ENCODE measurements at regions not wholly inside any gene's neighbourhood (a gene's known extent, or its start where the extent isn't known, plus 50 kb on each side); places are given as distances from the start of the nearest gene placed in this dataset.

DNA sequence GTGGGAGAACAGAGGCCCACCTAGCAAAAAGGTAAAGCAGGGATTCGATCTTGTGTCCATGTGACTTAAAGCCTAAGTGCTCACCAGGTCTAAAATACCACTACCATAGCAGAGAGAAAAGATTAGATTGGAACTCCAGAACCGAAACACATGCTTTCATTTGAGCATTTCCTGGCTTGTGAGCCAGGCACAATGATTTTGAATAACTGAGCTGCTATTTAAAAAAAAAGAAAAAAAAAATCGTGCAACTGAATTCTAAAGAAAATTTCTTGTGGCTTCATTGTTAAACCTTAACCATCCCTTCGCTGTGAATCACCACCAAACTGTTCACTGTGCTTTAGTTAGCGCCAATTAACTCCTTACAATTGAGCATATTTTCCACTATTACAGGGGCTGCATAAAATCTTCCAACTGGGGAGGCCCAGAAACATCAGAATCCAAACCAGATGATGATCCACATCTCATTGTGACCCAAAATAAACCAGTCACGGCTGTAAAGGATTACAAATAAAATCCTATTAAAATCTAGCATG lies 366.4 kb upstream of the ERCC4 start:
- no peaks in the 10 kb centered on the region for H3K27me3 ChIP-seq (ENCODE audit: low read depth)
- H3K4me3 ChIP-seq: no peak overlapping the region
- no peaks in the 10 kb centered on the region for H3K9me3 ChIP-seq
- no peaks in the 10 kb centered on the region for H3K36me3 ChIP-seq
- intact Hi-C loops (cut with DNase I): no loop called here
- TF ChIP-seq, protein P1, sequence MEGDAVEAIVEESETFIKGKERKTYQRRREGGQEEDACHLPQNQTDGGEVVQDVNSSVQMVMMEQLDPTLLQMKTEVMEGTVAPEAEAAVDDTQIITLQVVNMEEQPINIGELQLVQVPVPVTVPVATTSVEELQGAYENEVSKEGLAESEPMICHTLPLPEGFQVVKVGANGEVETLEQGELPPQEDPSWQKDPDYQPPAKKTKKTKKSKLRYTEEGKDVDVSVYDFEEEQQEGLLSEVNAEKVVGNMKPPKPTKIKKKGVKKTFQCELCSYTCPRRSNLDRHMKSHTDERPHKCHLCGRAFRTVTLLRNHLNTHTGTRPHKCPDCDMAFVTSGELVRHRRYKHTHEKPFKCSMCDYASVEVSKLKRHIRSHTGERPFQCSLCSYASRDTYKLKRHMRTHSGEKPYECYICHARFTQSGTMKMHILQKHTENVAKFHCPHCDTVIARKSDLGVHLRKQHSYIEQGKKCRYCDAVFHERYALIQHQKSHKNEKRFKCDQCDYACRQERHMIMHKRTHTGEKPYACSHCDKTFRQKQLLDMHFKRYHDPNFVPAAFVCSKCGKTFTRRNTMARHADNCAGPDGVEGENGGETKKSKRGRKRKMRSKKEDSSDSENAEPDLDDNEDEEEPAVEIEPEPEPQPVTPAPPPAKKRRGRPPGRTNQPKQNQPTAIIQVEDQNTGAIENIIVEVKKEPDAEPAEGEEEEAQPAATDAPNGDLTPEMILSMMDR (IDR thresholded peaks at IDR 0.05): no peak
- no peak for DNase-seq
- no peak for ATAC-seq
- H3K27ac ChIP-seq: no peak overlapping the region
- no peaks in the 10 kb centered on the region for H3K4me1 ChIP-seq

DNA sequence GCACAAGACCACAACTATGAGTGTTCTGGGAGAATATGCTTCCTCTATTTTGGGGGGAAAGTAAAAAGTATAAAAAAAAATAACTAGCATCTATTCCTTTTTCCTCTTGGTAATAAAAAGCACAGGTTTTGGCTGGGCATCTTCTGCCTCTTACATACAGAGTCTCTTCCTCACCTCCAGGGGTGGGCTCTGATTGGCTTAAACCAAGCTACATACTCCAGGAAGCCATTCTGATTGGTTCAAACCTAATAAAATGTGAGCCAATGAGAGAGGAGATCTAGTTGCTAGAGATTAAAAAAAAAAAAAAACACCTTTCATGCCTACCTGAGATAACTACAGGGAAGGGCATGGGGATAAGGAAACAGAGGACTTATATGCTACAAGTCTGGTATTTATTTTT lies 365.9 kb upstream of the ERCC4 start:
- ATAC-seq: no peak
- DNase-seq: no peak
- Histone ChIP-seq H3K4me1 (no peaks in the 10 kb centered on the region), H3K27ac (no peak overlapping the region), H3K9me3 (no peaks in the 10 kb centered on the region), H3K4me3 (no peak overlapping the region), H3K36me3 (no peaks in the 10 kb centered on the region), H3K27me3 (ENCODE audit: low read depth) (no peaks in the 10 kb centered on the region)
- intact Hi-C loops (cut with DNase I): no loop called here
- TF ChIP-seq, protein P1 (IDR thresholded peaks at IDR 0.05): no peak

DNA sequence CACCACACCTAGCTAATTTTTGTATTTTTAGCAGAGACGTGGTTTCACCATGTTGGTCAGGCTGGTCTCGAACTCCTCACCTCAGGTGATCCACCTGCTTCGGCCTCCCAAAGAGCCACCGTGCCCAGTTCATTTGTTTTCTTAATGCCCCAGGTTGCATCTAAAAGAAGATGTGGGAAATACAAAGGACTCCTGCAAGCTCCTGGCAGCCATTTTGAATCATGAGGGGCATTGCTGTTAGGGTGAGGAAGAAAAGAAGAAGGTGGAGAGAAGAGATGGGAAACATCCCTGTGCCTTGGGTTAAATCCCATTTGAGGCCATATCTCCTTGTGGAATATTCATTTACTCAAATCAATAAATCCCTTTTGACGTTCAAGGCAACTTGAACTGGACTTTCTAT lies 365.3 kb upstream of the ERCC4 start:
- TF ChIP-seq, protein P1 (IDR thresholded peaks at IDR 0.05): no peak
- no peaks in the 10 kb centered on the region for H3K9me3 ChIP-seq
- no peaks in the 10 kb centered on the region for H3K27me3 ChIP-seq (ENCODE audit: low read depth)
- H3K4me3 ChIP-seq: no peak overlapping the region
- no peak for DNase-seq
- H3K36me3 ChIP-seq: no peaks in the 10 kb centered on the region
- intact Hi-C loops (cut with DNase I): no loop called here
- H3K27ac ChIP-seq: no peak overlapping the region
- H3K4me1 ChIP-seq: no peaks in the 10 kb centered on the region
- no peak for ATAC-seq

DNA sequence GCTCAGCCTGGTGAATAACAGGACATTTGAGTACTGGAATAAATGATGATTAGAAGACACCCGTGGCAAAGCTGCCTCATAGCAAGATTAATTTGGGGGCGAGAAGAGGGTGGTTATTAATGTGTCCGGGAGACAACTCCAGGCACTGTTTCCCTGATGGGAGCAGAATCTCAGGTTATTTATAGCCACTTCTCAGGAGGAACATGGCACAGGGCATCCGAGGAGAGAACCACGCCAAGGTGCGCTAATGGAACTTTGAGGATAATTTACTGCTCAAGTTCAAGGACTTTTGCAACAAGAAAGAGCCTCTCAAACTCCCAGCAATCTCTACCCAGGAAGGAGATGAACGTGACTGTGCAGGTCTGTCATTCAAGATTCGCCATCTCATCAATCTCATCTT lies 362.5 kb upstream of the ERCC4 start:
- ATAC-seq (no peak), DNase-seq (no peak)
- TF ChIP-seq, protein P1 (IDR thresholded peaks at IDR 0.05): no peak
- H3K9me3 ChIP-seq: no peaks in the 10 kb centered on the region
- H3K27ac ChIP-seq: no peak overlapping the region
- H3K4me3 ChIP-seq: no peak overlapping the region
- intact Hi-C loops (cut with DNase I): no loop called here
- no peaks in the 10 kb centered on the region for H3K4me1 ChIP-seq
- H3K27me3 ChIP-seq (ENCODE audit: low read depth): no peaks in the 10 kb centered on the region
- no peaks in the 10 kb centered on the region for H3K36me3 ChIP-seq

DNA sequence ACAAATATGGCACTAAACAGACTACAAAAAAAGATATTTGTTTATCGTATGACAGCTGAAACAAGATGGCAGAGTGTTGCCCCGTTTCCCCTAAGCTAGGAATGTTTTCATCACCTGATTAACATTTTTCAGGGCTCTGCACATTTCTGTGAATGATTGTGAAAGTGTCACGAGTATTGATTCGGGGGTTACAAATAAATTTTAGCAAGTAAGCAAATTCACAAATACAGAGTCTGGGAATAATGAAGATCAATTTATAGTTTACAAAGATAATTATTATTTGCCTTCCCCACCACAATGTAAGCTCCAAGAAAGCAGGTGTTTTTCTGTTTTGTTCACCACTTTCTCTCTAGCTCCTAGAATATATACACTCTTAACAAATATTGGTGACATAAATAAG lies 361.2 kb upstream of the ERCC4 start:
- Histone ChIP-seq H3K9me3 (no peaks in the 10 kb centered on the region), H3K4me1 (no peaks in the 10 kb centered on the region), H3K4me3 (no peak overlapping the region), H3K27ac (no peak overlapping the region), H3K27me3 (ENCODE audit: low read depth) (no peaks in the 10 kb centered on the region), H3K36me3 (no peaks in the 10 kb centered on the region)
- TF ChIP-seq, protein P1 (IDR thresholded peaks at IDR 0.05): no peak
- ATAC-seq: no peak
- no peak for DNase-seq
- intact Hi-C loops (cut with DNase I): no loop called here

DNA sequence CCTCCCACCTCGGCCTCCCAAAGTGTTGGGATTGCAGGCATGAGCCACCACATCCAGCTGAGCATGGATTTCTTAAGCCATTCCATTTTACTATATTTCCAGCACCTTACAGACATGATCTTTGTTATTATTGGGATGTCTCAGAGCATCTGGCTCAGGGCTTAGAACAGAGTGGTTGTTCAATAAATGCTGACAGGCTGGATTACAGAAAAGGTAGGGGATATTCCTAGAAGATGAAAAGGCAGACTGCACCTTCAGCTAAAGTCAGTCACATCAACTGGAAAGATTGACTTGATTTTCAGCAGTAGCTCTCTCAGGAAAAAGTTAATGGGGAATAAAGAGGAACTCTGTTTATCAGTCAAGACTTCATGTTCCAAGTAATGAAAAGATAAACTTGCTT lies 360.3 kb upstream of the ERCC4 start:
- no peak for ATAC-seq
- DNase-seq: no peak
- H3K9me3 ChIP-seq: no peaks in the 10 kb centered on the region
- no peaks in the 10 kb centered on the region for H3K27me3 ChIP-seq (ENCODE audit: low read depth)
- H3K4me1 ChIP-seq: no peaks in the 10 kb centered on the region
- TF ChIP-seq, protein P1 (IDR thresholded peaks at IDR 0.05): no peak
- intact Hi-C loops (cut with DNase I): no loop called here
- H3K4me3 ChIP-seq: no peak overlapping the region
- H3K27ac ChIP-seq: no peak overlapping the region
- no peaks in the 10 kb centered on the region for H3K36me3 ChIP-seq
